ENCODE measurements at regions not wholly inside any gene's neighbourhood (a gene's known extent, or its start where the extent isn't known, plus 50 kb on each side); places are given as distances from the start of the nearest gene placed in this dataset.

- DNase-seq (ENCODE audit: low spot score) = no peak
- H3K27me3 Mint-ChIP-seq (ENCODE audit: unreplicated experiment) = peaks cover 3% of the 10 kb centered on the region
- H3K9me3 Mint-ChIP-seq (ENCODE audit: unreplicated experiment) = peaks cover 4% of the 10 kb centered on the region
- TF ChIP-seq, protein P1, sequence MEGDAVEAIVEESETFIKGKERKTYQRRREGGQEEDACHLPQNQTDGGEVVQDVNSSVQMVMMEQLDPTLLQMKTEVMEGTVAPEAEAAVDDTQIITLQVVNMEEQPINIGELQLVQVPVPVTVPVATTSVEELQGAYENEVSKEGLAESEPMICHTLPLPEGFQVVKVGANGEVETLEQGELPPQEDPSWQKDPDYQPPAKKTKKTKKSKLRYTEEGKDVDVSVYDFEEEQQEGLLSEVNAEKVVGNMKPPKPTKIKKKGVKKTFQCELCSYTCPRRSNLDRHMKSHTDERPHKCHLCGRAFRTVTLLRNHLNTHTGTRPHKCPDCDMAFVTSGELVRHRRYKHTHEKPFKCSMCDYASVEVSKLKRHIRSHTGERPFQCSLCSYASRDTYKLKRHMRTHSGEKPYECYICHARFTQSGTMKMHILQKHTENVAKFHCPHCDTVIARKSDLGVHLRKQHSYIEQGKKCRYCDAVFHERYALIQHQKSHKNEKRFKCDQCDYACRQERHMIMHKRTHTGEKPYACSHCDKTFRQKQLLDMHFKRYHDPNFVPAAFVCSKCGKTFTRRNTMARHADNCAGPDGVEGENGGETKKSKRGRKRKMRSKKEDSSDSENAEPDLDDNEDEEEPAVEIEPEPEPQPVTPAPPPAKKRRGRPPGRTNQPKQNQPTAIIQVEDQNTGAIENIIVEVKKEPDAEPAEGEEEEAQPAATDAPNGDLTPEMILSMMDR (IDR thresholded peaks at IDR 0.05; ENCODE audit: unreplicated experiment) = no peak
- no peak overlapping the region for H3K27ac Mint-ChIP-seq (ENCODE audit: unreplicated experiment)
- H3K36me3 Mint-ChIP-seq (ENCODE audit: low read depth, unreplicated experiment) = no peaks in the 10 kb centered on the region
- H3K4me3 Mint-ChIP-seq (ENCODE audit: unreplicated experiment) = no peak overlapping the region
- no peaks in the 10 kb centered on the region for H3K4me1 Mint-ChIP-seq (ENCODE audit: unreplicated experiment)
These were observed 159.0 kb upstream of the IRS2 start for GRCh38 chr13:109945206-109945960.

- TF ChIP-seq, protein P1 (IDR thresholded peaks at IDR 0.05; ENCODE audit: unreplicated experiment) = no peak
- Mint-ChIP-seq H3K36me3 (ENCODE audit: low read depth, unreplicated experiment) (no peaks in the 10 kb centered on the region), H3K4me3 (ENCODE audit: unreplicated experiment) (no peak overlapping the region), H3K4me1 (ENCODE audit: unreplicated experiment) (no peaks in the 10 kb centered on the region), H3K9me3 (ENCODE audit: unreplicated experiment) (peaks cover 4% of the 10 kb centered on the region), H3K27ac (ENCODE audit: unreplicated experiment) (no peak overlapping the region), H3K27me3 (ENCODE audit: unreplicated experiment) (no peaks in the 10 kb centered on the region)
- DNase-seq (ENCODE audit: low spot score) = no peak
These were observed 155.6 kb upstream of the IRS2 start for GRCh38 chr13:109941951-109942350.

DNA sequence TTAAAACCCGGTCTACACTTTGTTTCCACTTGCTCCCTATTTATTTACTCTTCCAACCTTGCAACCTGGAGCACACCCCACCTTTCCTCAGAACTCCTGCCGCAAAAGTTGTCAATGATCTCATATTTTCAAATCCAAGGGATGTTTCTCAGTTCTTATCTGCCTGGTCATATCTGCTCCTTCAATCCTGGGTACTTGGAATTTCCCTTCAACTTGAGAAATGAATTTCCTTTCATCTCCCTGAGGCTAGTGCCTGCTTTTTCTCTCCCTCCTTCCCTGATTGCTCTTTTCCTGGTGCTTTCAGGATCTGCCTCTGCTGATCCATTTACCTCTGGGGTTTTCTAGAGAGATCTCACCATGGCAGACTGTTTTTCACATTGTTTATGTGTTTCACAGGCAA, 154.8 kb upstream of the IRS2 start:
- H3K9me3 Mint-ChIP-seq (ENCODE audit: unreplicated experiment) = peaks cover 4% of the 10 kb centered on the region
- H3K27me3 Mint-ChIP-seq (ENCODE audit: unreplicated experiment) = no peaks in the 10 kb centered on the region
- H3K36me3 Mint-ChIP-seq (ENCODE audit: low read depth, unreplicated experiment) = no peaks in the 10 kb centered on the region
- H3K4me3 Mint-ChIP-seq (ENCODE audit: unreplicated experiment) = no peak overlapping the region
- TF ChIP-seq, protein P1 (IDR thresholded peaks at IDR 0.05; ENCODE audit: unreplicated experiment) = no peak
- DNase-seq (ENCODE audit: low spot score) = no peak
- H3K4me1 Mint-ChIP-seq (ENCODE audit: unreplicated experiment) = no peaks in the 10 kb centered on the region
- no peak overlapping the region for H3K27ac Mint-ChIP-seq (ENCODE audit: unreplicated experiment)

GRCh38 chr13:109940637-109941036, 154.3 kb upstream of the IRS2 start:
- H3K27ac Mint-ChIP-seq (ENCODE audit: unreplicated experiment) = no peak overlapping the region
- DNase-seq (ENCODE audit: low spot score) = no peak
- H3K4me1 Mint-ChIP-seq (ENCODE audit: unreplicated experiment) = no peaks in the 10 kb centered on the region
- peaks cover 4% of the 10 kb centered on the region for H3K9me3 Mint-ChIP-seq (ENCODE audit: unreplicated experiment)
- H3K27me3 Mint-ChIP-seq (ENCODE audit: unreplicated experiment) = no peaks in the 10 kb centered on the region
- H3K4me3 Mint-ChIP-seq (ENCODE audit: unreplicated experiment) = no peak overlapping the region
- H3K36me3 Mint-ChIP-seq (ENCODE audit: low read depth, unreplicated experiment) = no peaks in the 10 kb centered on the region
- TF ChIP-seq, protein P1 (IDR thresholded peaks at IDR 0.05; ENCODE audit: unreplicated experiment) = no peak

DNA sequence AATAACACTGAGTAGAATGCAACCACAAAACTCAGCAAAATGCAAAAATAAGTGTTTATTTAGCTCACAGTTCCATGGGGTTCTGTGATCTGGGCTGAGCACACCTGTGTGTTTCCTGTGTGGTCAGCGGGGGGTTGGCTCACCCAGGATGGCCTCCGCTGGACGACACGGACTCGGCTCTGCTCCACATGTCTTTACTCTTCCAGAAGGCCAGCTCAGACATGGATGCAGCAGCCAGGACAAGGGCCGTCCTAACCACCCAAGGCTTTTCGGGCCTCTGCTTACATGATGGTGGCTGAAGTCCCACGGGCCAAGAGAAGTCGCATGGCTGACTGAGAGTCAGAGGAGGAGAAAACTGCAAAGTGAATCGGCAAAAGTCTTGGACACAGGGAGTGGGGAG, 153.5 kb upstream of the IRS2 start:
- Mint-ChIP-seq H3K27me3 (ENCODE audit: unreplicated experiment) (no peaks in the 10 kb centered on the region), H3K4me1 (ENCODE audit: unreplicated experiment) (no peaks in the 10 kb centered on the region), H3K27ac (ENCODE audit: unreplicated experiment) (no peak overlapping the region), H3K4me3 (ENCODE audit: unreplicated experiment) (no peak overlapping the region), H3K9me3 (ENCODE audit: unreplicated experiment) (peaks cover 4% of the 10 kb centered on the region), H3K36me3 (ENCODE audit: low read depth, unreplicated experiment) (no peaks in the 10 kb centered on the region)
- no peak for DNase-seq (ENCODE audit: low spot score)
- TF ChIP-seq, protein P1 (IDR thresholded peaks at IDR 0.05; ENCODE audit: unreplicated experiment) = no peak

Data from endothelial cell (in vitro differentiated cells).